Thoracic aorta (tissue), 2 donors: ENCODE measurements at regions not wholly inside any gene's neighbourhood (a gene's known extent, or its start where the extent isn't known, plus 50 kb on each side); places are given as distances from the start of the nearest gene placed in this dataset.

Experiments used
- ATAC-seq: fragments of 150-250 bp; one replicate; pipeline ENCODE4 v1.8.0; 2017; ENCODE audit warnings: low read depth; ENCODE audit not compliant: insufficient number of reproducible peaks, low FRiP score
- DNase-seq: peaks from one replicate; pipeline ENCODE4 v3.0.0-alpha.2; 2020; ENCODE audit warnings: low spot score
- H3K27ac ChIP-seq, 2 donors: fragments of 200-600 bp; sonication (generic); 1 replicate in 1 of 2; 2 replicates in 1 of 2; pipeline ENCODE4 v1.5.1; 2016; ENCODE audit warnings: mild to moderate bottlenecking in 2 of 2, moderate library complexity in 2 of 2
- H3K27me3 ChIP-seq: fragments of 200-600 bp; sonication (generic); replicated peaks from 2 replicates; pipeline ENCODE4 v1.6.0; 2016; ENCODE audit warnings: mild to moderate bottlenecking; ENCODE audit not compliant: insufficient read depth
- H3K36me3 ChIP-seq: fragments of 200-600 bp; sonication (generic); one replicate; pipeline ENCODE4 v1.5.1; 2016
- H3K4me1 ChIP-seq, 2 donors: fragments of 200-600 bp; sonication (generic); 1 replicate in 1 of 2; 2 replicates in 1 of 2; pipeline versions ENCODE4 v1.5.1 to v1.6.0; 2016; ENCODE audit warnings: low read depth in 2 of 2, mild to moderate bottlenecking in 1 of 2; ENCODE audit not compliant: control insufficient read depth in 1 of 2
- H3K4me3 ChIP-seq: fragments of 200-600 bp; sonication (generic); 2 replicates; pipeline ENCODE4 v1.5.1; 2016; ENCODE audit warnings: mild to moderate bottlenecking
- H3K9me3 ChIP-seq: fragments of 200-600 bp; sonication (generic); 2 replicates; pipeline ENCODE4 v1.5.1; 2016
- CTCF ChIP-seq: fragments of 200-600 bp; sonication (generic); IDR thresholded peaks from one replicate; pipeline ENCODE4 v1.5.1; 2019; ENCODE audit warnings: antibody characterized with exemption

DNA sequence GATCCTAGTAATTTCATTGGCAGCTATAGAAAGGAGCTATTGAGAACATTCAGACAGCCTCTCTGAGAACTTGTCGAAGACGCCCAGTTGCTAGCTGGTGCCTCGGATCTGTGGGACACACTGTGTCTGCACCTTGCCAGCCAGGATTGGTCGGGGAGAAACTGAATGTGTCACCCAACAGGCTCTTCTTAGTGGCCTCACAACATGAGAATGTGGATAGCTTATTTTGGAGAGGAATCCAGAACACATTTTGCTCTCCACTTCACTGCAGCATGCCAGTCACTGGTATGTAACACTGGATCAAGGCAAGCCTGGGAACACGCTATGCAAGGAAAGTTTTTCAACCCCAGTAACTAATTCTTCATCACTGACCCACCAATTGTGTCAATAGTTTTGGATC lies 89.5 kb upstream of the TRPC3 start:
- Histone ChIP-seq H3K36me3 (no peaks in the 10 kb centered on the region), H3K27ac (no peak overlapping the region), H3K27me3 (no peaks in the 10 kb centered on the region), H3K9me3 (no peaks in the 10 kb centered on the region), H3K4me3 (no peak overlapping the region), H3K4me1 (no peaks in the 10 kb centered on the region)
- DNase-seq = no peak
- no peak for TF ChIP-seq CTCF
- ATAC-seq = no peak

GRCh38 chr4:122038896-122039295 lies 87.0 kb upstream of the TRPC3 start:
- no peak for ATAC-seq
- H3K27me3 ChIP-seq = no peaks in the 10 kb centered on the region
- no peaks in the 10 kb centered on the region for H3K9me3 ChIP-seq
- H3K36me3 ChIP-seq = no peaks in the 10 kb centered on the region
- no peaks in the 10 kb centered on the region for H3K4me1 ChIP-seq
- no peak overlapping the region for H3K4me3 ChIP-seq
- no peak overlapping the region for H3K27ac ChIP-seq
- DNase-seq = no peak
- TF ChIP-seq CTCF = no peak

- Histone ChIP-seq H3K4me3 (no peak overlapping the region), H3K27ac (no peak overlapping the region), H3K9me3 (no peaks in the 10 kb centered on the region), H3K27me3 (no peaks in the 10 kb centered on the region), H3K36me3 (no peaks in the 10 kb centered on the region), H3K4me1 (no peaks in the 10 kb centered on the region)
- TF ChIP-seq CTCF = no peak
- DNase-seq (no peak), ATAC-seq (no peak)
Observed at GRCh38 chr4:122034619-122035018, 82.8 kb upstream of the TRPC3 start.

GRCh38 chr4:122027203-122027602 lies 75.3 kb upstream of the TRPC3 start:
- ATAC-seq (no peak), DNase-seq (no peak)
- Histone ChIP-seq H3K27ac (no peak overlapping the region), H3K27me3 (no peaks in the 10 kb centered on the region), H3K4me1 (no peaks in the 10 kb centered on the region), H3K4me3 (no peak overlapping the region), H3K36me3 (no peaks in the 10 kb centered on the region), H3K9me3 (no peaks in the 10 kb centered on the region)
- TF ChIP-seq CTCF = no peak

- Histone ChIP-seq H3K4me1 (no peaks in the 10 kb centered on the region), H3K27ac (no peak overlapping the region), H3K4me3 (no peak overlapping the region), H3K36me3 (no peaks in the 10 kb centered on the region), H3K27me3 (no peaks in the 10 kb centered on the region), H3K9me3 (no peaks in the 10 kb centered on the region)
- no peak for TF ChIP-seq CTCF
- ATAC-seq (no peak), DNase-seq (no peak)
Observed at GRCh38 chr4:122017296-122017695, 65.4 kb upstream of the TRPC3 start.
